IPS DF 4.7 (cell line): ENCODE measurements at regions not wholly inside any gene's neighbourhood (a gene's known extent, or its start where the extent isn't known, plus 50 kb on each side); places are given as distances from the start of the nearest gene placed in this dataset.

ENCODE experiments used
- DNase-seq: peaks from one replicate; pipeline ENCODE4 v3.0.0-alpha.2; 2013; ENCODE audit warnings: low spot score; ENCODE audit errors: extremely low read depth

DNA sequence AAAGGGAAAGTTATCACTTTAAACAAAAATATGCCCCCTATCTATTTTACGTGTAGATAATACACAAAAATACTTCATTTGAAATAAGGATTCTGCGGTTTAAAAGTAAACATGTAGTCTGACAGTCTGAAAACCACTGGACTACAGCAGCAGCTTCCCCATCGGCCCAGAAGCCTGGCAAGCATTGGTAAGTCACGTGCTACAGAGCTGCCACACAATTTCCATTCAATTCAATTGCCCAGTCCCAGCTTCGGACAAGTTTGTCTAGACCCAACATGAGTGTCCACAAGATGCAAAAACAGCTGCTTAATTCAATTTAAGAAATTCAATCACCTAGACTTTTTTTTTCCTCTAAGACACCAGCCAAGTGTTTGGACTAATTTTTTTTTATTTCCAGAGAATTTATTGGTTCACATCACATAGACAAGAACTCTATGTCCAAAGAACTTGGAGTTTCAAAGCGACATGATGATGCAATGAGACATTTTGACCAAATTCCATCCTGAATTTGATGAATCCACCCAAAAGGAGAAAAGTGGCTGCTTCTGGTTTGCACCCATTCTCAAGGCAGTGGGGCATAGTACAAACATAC is 458.9 kb downstream of the COG6 start:
- DNase-seq = no peak

DNA sequence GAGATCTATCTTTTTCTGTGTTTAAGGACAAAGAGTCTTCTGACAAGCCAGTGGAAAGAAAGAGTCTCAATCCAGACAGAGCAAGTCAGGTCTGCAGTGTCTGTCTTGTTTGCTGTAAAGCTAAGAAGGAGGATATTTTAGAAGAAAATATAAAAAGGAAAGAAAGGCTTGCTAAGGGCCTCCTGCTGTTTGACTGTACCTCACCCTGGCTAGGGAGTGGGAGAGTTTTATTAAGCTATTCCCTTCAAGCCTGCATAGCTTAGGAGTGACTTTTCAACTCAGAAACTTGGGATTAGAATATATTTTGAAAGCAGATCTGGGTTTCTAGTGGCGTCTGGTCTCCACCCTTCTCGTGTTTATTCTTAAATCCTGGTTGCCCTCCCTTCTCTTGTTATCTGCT is 460.0 kb downstream of the COG6 start:
- DNase-seq = no peak

DNA sequence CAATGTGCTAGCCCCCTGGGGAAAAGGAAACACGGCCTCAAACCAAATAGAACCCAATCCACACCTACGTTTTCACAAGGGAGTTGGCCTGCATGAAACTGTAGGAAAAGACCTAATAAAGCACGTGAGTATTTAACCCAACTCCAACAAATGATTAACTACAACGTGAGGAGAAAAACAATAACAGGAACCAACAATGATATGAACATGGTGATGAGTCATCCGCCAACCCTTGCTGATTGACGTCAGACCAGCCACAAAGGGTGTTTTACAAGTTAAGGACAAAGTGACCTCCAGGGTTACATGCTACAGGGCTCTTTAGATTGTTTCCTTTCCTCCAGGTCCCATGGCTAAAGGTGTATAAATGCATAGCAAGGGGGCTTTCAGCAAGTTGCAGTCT is 460.5 kb downstream of the COG6 start:
- no peak for DNase-seq

DNA sequence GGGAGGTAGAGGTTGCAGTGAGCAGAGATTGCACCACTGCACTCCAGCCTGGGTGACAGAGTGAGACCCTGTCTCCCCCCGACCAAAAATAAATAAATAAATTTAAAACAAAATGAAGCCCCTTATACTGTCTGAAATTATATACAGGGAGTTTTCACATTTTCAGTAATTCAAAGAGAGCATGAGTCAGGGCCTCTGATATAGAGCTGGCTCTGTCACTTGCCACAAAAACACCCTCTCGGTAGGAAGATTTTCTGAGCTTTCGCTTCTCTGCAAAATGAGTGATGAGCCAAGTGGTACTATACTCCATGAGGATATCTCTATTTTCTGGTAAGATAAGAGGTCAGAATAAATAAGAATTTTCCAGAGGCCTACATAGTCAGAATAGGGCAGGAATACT is 462.9 kb downstream of the COG6 start:
- no peak for DNase-seq

DNA sequence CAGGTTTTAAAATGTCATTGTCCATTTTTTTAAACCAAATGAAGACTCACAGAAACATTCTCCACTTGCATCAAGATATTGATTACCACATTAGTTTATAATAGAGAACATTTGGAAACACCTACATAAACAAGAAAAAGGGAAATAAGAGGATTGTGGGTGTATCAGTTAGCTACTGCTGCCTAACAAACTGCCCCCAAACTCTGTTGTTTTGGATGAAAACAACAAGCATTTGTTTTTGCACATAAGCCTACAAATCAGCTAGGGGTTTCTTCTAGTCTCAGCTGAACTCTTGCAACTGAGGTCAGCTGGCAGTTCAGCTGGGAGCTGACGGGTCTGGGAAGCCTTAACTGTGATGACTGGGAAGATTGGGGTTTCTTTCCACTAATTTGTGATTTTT is 464.4 kb downstream of the COG6 start:
- no peak for DNase-seq

DNA sequence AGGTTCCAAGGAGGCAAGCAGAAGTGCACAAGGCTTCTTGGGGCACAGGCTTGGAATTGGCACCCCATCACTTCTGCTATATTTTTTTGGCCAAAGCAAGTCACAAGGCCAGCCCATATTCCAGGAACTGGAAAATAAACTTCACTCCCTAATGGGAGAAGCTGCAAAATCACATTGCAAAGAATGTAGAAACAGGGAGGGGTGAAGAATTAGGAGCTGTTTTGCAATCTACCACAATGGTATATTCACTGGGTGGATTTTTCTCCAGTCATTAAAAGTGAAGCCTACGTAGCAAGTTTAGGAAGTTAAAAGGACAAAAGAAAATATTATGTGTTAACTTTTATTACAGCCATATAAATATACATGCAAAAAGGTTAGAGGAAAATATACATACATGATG is 464.8 kb downstream of the COG6 start:
- DNase-seq = no peak

DNA sequence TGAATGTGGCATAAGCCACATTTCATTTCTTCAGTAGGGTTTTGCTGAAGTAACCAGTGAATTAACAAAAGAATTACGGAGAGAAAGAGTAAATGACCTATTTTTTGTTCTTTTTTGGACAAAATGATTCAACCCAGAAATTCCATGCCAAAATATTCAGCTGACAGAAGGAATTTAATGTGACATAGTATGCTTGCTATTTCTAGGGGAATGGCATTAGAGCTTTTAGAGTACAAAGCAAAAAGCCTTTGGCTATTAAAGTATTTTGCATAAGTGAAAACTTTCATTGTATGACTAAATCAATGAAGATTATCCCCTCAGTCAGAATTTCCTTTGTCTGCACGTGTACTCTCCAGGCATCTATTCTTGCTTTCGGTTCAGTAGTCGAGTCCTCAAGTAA is 465.3 kb downstream of the COG6 start:
- no peak for DNase-seq

DNA sequence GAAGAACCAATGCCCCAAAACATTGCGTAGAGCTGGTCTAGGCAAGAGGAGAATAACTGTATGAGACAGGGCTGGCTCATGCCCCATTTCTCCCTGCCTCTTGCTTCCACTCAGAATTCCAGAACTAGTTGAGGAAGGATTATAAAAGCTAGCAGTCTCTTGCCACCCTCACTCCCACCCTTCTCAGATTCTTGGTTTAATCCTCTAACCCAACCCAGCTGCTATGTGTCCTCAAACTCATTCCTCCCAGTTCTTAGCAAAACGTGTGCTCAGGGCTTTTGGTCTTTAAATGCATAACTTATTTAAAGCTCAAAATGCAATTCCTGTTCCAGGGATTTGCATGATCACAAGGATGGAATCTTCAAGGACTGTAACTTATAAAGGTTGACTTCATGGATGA is 466.3 kb downstream of the COG6 start:
- no peak for DNase-seq

DNA sequence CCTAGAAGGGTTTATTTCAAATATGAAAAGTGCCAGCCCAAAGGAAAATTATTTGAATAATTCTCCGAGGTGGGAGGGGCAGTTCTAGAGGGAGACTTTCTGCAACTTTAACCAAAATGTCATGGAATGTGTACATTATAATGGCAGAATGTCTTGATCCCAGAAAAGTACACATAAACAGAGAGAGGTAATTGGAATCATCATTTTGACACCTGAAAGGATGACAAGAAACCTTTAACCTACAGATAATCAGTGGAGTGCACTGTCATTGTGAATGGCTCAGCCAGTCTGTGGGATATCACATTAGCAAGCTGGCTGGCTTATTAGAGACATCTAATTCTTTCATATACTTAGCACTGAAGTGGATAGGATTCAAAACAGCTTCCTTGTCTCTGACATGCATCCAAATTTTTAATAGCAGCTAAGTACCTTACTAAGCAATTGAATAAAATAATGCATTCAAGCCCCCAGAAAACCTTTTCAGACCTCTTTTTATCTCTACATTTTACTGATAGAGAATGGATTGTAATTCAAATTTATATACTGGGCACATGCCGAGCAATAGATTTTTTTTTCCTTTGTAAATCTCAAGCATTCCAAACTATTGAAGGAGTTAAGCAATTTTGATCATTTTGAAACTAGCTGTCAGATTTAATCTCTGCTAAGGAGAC is 468.6 kb downstream of the COG6 start:
- no peak for DNase-seq

DNA sequence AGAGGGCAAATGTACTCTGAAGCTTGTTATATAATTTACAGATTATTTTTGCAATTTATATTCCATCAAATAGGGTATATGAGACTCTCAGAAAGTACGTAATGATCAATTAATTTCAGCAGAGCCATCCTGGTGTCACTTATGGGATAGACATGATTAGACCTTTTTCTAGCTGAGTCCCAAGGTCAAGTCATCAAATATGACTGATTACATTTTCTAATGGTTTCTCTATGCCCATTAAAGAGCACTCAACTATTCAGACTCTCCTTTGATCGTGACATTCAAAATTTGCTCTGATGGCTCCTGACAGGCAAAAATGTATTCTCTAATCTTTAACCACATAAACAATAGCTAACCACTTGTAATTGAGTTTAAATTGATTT is 469.2 kb downstream of the COG6 start:
- no peak for DNase-seq

DNA sequence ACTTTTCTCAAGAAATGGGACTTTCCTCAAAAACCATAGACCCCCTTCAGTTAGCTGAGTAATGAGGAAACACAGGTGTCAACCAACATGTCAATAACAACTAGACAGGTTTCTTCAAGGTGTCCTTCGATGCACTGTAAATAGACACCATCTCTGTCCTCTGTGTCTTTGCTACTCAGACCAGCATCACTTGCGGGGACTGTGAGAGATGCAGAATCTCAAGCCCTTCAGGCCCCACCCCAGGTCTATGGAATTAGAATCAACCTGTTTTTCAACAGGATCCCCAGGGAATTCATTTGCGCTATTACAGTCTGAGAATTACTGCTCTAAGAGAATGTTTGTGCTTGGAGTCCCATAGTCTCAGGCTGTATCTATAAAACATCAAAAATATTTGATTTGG is 469.9 kb downstream of the COG6 start:
- no peak for DNase-seq

DNA sequence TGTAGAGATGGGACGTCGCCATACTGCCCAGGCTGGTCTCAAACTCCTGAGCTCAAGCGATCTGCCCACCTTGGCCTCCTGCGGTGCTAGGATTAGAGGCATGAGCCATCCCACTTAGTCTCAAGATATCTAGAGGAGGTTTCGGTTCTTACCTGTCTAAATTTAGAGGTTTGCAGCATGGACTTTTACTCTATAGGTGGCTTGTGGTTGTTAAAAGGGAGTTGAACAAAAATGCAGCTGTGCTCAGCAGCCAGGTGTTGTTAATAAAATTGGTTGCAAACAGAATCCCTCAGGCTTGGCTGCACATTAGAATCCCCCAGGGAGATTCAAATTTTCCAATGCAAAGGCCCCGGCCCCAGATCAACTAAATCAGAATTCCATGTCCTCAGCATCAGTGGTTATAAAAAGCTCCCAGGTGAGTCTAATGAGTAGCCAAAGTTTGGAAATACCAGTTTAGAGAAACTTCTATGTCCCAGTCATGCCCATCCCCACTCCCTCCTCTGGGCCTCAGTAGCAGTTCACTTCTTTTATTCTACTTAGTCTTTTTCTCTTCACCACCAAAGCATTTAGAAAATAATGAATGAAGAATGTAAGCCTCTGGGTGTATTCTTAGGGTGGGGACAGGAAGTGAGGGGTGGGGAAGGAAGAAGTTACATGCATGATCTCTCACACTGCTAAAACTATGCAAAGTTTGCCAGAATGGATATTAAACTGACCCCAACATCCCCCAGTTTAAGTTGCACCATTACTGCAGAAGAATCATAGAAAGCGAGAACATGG is 471.0 kb downstream of the COG6 start:
- DNase-seq = no peak

DNA sequence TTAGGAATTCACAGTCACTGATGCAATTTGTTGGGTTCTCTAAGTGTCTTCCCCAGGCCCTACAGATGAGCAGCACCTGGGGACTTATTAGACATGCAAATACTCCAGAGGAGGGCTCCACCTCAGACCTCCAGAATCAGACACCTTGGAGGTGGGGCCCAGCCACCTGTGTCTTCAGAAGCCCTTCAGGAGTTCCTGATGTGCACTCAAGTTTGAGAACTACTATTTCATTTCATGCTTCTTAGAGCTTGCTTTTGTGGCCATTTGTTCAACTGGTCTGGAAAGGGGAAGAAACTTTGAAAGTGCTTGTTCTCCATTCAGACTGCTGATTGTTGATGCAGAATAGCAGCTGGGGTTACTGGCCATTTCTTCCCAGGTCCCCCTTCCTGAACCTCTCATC is 472.0 kb downstream of the COG6 start:
- no peak for DNase-seq

DNA sequence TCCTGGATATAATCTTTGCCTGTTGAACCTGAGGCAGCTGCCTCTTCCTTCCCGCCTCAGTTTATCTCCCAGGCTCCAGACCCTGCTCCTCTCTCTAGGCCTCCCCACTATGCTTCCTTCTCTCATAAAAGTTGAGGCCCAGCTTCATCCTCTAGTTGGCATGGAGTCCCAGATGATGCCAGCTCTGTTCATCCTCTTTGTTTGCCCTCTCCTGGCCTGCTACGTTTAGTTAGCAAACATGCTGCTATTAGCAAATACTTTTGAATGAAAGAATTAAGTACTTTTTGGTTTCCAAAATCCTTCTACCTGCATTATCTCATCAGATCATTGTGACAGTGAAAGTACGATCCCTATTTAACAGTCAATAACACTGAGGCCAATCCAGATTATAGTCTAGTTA is 472.5 kb downstream of the COG6 start:
- no peak for DNase-seq

DNA sequence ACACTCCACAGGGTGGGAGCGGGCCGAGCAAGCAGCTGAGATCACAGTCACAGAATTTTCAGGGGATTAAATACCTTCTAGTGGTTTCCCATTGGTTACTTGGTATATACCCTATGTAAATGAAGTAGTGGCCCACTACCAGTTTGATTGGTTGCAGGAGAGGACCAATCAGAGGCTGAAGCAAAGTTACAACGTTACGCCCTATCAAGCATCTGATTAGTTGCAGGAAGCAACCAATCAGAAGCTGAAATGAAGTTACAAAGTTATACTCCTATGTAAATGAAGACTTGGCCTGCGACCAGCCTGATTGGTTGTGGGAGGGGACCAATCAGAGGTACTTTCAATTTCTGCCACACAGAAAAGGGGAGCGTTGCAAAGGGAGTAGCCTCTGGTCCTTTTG is 474.0 kb downstream of the COG6 start:
- no peak for DNase-seq

DNA sequence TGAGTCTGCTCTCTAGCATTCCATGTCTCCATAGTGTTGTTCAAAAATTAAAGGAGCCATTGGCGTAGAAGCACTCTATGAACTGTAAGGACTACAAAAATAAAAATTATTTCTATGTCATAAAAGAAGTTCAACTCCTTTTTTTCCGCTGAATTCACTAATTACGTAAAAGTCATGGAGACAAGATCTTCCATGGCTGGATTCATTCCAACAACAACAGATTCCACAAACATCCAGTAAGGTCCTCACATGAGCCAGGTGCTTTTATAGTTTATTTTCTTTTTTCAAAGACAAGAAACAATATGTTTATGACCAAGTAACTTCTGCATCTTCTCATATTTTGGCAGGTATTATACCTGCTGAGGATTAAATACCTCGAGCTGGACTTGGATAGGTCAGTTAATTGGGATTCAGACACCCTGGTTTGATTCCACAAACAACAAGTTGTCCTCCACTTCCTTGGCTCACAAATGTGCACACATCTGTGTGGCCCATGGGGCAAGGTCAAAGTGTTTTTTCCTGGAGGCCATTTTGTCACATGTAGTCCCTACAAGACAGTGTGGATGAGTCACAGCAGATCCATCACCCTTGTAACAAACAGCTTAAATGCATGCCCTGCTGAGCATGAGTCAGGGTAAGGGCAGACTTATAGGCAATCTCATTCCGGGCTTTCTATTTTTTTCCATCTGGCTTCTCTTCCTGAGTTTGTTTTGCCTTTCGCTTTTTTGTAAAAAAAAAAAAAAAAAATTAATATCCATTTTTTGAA is 475.6 kb downstream of the COG6 start:
- no peak for DNase-seq

DNA sequence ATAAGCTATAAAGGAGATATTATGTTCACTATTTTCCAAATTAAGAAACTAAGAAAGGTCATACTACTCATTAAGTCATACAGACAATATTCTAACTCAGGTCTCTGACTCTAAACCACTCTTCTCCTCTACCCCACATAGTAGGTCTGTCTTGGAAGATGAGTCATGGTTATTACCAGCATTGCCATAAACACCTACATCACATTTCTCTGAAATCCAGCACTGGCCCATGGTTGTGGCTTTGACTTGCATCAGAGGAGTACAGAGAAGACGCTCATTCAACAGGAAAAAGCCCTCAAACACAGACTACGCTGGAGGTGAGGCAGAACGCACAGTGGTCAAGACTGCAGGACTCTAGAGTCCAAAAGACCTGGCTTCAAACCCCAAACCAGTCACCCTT is 476.8 kb downstream of the COG6 start:
- no peak for DNase-seq

DNA sequence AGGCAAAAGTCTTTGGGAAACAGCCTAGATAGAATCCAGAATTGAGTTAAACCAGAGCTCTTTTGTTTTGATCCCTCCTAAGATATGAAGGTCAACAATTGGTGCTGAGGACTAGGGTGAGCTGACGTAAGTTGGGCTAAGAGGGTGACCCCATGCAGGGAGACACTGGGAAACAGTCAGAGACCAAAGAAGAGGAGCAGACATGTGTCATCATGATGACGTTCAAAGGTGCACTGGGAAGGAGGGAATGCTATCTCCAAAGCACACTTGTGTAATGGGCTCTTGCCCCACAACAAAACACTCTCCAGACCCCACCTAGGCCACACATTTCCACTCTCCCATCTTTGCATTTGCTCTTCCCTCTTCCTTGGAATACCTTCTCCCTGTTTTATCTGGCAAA is 481.4 kb downstream of the COG6 start:
- DNase-seq = no peak

DNA sequence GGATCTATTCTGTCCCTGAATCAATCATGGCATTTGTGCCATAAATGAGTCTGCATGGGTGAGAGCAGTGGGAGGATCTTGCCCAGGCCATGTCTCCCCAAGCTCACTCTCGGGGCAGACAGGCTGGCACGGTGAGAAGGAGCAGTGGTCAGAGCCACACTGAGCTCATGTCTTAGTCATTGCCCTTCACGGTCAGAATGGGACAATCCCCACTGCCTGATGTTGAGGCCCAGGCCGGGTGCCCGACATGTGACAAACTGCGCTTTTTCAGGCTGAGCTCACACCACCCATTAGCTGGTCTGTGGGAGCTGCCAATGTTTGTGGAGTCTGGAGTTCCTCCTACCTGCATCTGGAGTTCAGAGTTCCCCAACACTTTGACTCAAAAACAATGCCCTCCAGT is 481.9 kb downstream of the COG6 start:
- no peak for DNase-seq

DNA sequence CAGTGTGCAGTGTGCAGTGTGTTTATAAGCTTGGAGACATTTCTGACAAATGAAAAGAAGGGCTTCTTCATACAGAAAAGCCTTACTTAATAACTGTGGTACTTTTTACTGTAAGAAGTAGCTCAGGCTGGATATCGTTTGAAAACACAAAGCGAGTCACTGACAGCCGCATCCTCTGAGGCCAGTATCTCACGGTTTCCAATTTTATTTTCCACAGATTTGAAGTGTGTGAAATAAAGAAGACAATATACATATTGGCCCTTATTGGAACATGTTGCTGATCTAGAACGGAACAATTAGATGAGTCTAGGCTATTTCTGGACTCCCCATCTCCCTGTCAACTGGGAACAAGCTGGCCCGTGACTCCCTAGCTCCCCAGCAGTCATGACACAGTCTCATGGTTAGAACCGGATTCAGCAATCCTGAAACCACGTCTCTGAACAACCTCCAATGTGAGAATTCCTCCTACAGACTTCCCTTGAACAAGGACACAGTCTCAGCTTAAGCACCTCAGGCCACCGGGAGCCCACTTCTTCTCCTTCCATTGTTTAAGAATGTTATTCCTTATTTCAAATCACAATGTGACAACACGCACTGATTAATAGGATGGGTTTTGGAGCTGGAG is 484.5 kb downstream of the COG6 start:
- DNase-seq = no peak

DNA sequence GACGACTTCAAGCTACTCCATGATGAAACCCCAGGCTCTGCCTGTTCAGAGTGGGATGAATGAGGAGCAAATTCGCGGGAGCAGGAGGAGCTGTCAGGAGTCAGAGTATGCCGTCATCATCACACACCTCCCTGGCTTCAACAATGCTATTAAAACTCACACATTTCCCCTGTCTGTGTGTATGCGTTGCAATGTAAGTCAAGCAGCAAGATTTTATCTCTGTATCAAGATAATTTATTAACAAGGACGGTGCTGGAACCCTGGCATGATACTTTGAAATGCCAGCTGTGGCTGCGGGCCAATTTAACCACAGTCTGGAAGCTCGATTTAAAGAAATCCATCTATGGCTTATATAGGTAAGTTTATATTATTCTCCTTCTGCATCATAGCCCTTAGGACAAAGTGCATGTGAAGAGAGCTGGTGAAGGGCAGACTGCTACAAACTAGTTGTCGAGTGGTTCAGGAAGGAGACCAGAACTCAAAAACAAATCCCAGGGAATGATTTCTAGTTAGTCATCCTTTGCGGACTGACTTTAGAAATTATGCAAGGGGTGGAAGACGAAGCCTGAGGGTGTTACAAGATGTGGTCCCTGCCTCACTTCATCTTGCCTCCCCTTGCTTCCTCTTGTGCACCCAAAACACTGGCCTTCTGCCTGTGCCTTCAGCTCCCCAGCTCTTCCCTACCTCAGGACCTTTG is 486.5 kb downstream of the COG6 start:
- DNase-seq = no peak
